Liver (tissue), 8 donors: ENCODE measurements at regions not wholly inside any gene's neighbourhood (a gene's known extent, or its start where the extent isn't known, plus 50 kb on each side); places are given as distances from the start of the nearest gene placed in this dataset.

ENCODE experiments used
- DNase-seq: peaks from one replicate; pipeline ENCODE4 v3.0.0-alpha.2; 2017; ENCODE audit warnings: low spot score
- H3K27ac ChIP-seq, 2 donors: one replicate each; pipeline ENCODE4 v1.7.0; 2013; ENCODE audit warnings: inconsistent platforms in 2 of 2, low read length in 2 of 2, control low read depth in 1 of 2, low read depth in 1 of 2, mild to moderate bottlenecking in 1 of 2
- H3K27me3 ChIP-seq, 4 donors: one replicate each; pipeline versions ENCODE4 v1.6.1 to v1.7.0; 2013; ENCODE audit warnings: low read length in 3 of 4, inconsistent platforms in 1 of 4, mild to moderate bottlenecking in 1 of 4, moderate library complexity in 1 of 4; ENCODE audit not compliant: control insufficient read depth in 4 of 4, insufficient read depth in 4 of 4
- H3K36me3 ChIP-seq, 4 donors: one replicate each; pipeline versions ENCODE4 v1.6.1 to v1.7.0; 2013; ENCODE audit warnings: low read length in 3 of 4, mild to moderate bottlenecking in 3 of 4, low read depth in 1 of 4, moderate library complexity in 1 of 4; ENCODE audit not compliant: control insufficient read depth in 4 of 4, insufficient read depth in 3 of 4
- H3K4me1 ChIP-seq, 4 donors: one replicate each; pipeline versions ENCODE4 v1.6.1 to v1.7.0; 2013; ENCODE audit warnings: low read length in 3 of 4, mild to moderate bottlenecking in 3 of 4, moderate library complexity in 1 of 4; ENCODE audit not compliant: control insufficient read depth in 4 of 4, insufficient read depth in 4 of 4
- H3K4me3 ChIP-seq, 3 donors: one replicate each; pipeline versions ENCODE4 v1.6.1 to v1.7.0; 2013; ENCODE audit warnings: low read length in 3 of 3, control low read depth in 1 of 3, low read depth in 1 of 3, mild to moderate bottlenecking in 1 of 3
- H3K9ac ChIP-seq, 2 donors: one replicate each; pipeline ENCODE4 v1.7.0; 2013; ENCODE audit warnings: low read length in 2 of 2, mild to moderate bottlenecking in 2 of 2, moderate library complexity in 2 of 2, control low read depth in 1 of 2, low read depth in 1 of 2
- H3K9me3 ChIP-seq, 4 donors: one replicate each; pipeline versions ENCODE4 v1.6.1 to v1.7.0; 2013; ENCODE audit warnings: low read length in 3 of 4; ENCODE audit not compliant: control insufficient read depth in 4 of 4
- ATF3 ChIP-seq: IDR thresholded peaks from 2 replicates; pipeline ENCODE4 v1.6.1; 2016; ENCODE audit warnings: antibody characterized with exemption
- CTCF ChIP-seq: fragments of 150-350 bp; IDR thresholded peaks from 2 replicates; pipeline ENCODE4 v1.5.1; 2017; ENCODE audit warnings: improper control_type of control experiment, low read depth, low read length; ENCODE audit not compliant: missing input control
- EGR1 ChIP-seq, 2 donors: IDR thresholded peaks; 2 replicates each; pipeline ENCODE4 v1.6.1; 2016 to 2018; ENCODE audit warnings: antibody characterized with exemption in 2 of 2, low read depth in 2 of 2
- FOXA1 ChIP-seq: IDR thresholded peaks from 2 replicates; pipeline ENCODE4 v1.6.1; 2016; ENCODE audit warnings: antibody characterized with exemption
- FOXA2 ChIP-seq: IDR thresholded peaks from 2 replicates; pipeline ENCODE4 v1.6.1; 2016; ENCODE audit warnings: antibody characterized with exemption
- GABPA ChIP-seq, 2 donors: IDR thresholded peaks in 1 of 2; conservative IDR thresholded peaks in 1 of 2; 2 replicates each; pipeline ENCODE4 v1.6.1; 2016; ENCODE audit warnings: antibody characterized with exemption in 2 of 2, mild to moderate bottlenecking in 1 of 2, moderate library complexity in 1 of 2
- HNF4A ChIP-seq, 2 donors: conservative IDR thresholded peaks; 2 replicates each; pipeline ENCODE4 v1.6.1; 2016; ENCODE audit warnings: antibody characterized with exemption in 2 of 2, mild to moderate bottlenecking in 2 of 2
- HNF4G ChIP-seq: IDR thresholded peaks from 2 replicates; pipeline ENCODE4 v1.6.1; 2016; ENCODE audit warnings: antibody characterized with exemption
- JUND ChIP-seq, 2 donors: IDR thresholded peaks; 2 replicates each; pipeline ENCODE4 v1.6.1; 2016; ENCODE audit warnings: antibody characterized with exemption in 2 of 2
- MAX ChIP-seq: IDR thresholded peaks from 2 replicates; pipeline ENCODE4 v1.6.1; 2016; ENCODE audit warnings: antibody characterized with exemption
- NR2F2 ChIP-seq: IDR thresholded peaks from 2 replicates; pipeline ENCODE4 v1.6.1; 2016; ENCODE audit warnings: antibody characterized with exemption
- RAD21 ChIP-seq, 2 donors: IDR thresholded peaks; 2 replicates each; pipeline ENCODE4 v1.6.1; 2016; ENCODE audit warnings: antibody characterized with exemption in 2 of 2, mild to moderate bottlenecking in 2 of 2
- REST ChIP-seq: IDR thresholded peaks from 2 replicates; pipeline ENCODE4 v1.6.1; 2016; ENCODE audit warnings: antibody characterized with exemption, mild to moderate bottlenecking
- RXRA ChIP-seq, 2 donors: IDR thresholded peaks; 2 replicates each; pipeline ENCODE4 v1.6.1; 2017 to 2018; ENCODE audit warnings: antibody characterized with exemption in 2 of 2, mild to moderate bottlenecking in 1 of 2
- SP1 ChIP-seq: IDR thresholded peaks from 2 replicates; pipeline ENCODE4 v1.6.1; 2018; ENCODE audit warnings: antibody characterized with exemption, mild to moderate bottlenecking
- TAF1 ChIP-seq: conservative IDR thresholded peaks from 2 replicates; pipeline ENCODE4 v1.6.1; 2016; ENCODE audit warnings: antibody characterized with exemption, mild to moderate bottlenecking
- YY1 ChIP-seq: IDR thresholded peaks from 2 replicates; pipeline ENCODE4 v1.6.1; 2016; ENCODE audit warnings: antibody characterized with exemption, mild to moderate bottlenecking
- ZBTB33 ChIP-seq: IDR thresholded peaks from 2 replicates; pipeline ENCODE4 v1.6.1; 2016; ENCODE audit warnings: antibody characterized with exemption
- WGBS: extraction: QIAGEN DNeasy Blood & Tissue Kit; methylation state at CpG from one replicate; pipeline ENCODE4 v1.1.7; 2013; 5-methylcytosine and 5-hydroxymethylcytosine counted together
- donor health status: healthy.
- donor health status: healthy.
- donor health status: healthy.
- donor health status: healthy.
- donor health status: healthy.

- Histone ChIP-seq H3K4me1 (no peaks in the 10 kb centered on the region), H3K27me3 (peaks cover 0 to 3% (median 0%) of the 10 kb centered on the region in 4 donors), H3K9ac (no peak overlapping the region), H3K9me3 (no peaks in the 10 kb centered on the region), H3K36me3 (no peaks in the 10 kb centered on the region), H3K27ac (no peak overlapping the region), H3K4me3 (no peak overlapping the region)
- DNase-seq = no peak
- TF ChIP-seq RXRA (IDR thresholded peaks at IDR 0.05) (no peak), JUND (IDR thresholded peaks at IDR 0.05) (no peak), EGR1 (IDR thresholded peaks at IDR 0.05; ENCODE audit: low read depth in 2 of 2) (no peak), RAD21 (IDR thresholded peaks at IDR 0.05) (no peak), HNF4A (conservative IDR thresholded peaks at IDR 0.05) (no peak), REST (no peak), ATF3 (no peak), TAF1 (no peak), MAX (no peak), SP1 (no peak), FOXA1 (no peak), NR2F2 (no peak), CTCF (no peak), FOXA2 (no peak), GABPA (IDR thresholded peaks at IDR 0.05 in 1 of 2, conservative IDR thresholded peaks at IDR 0.05 in 1 of 2) (no peak), ZBTB33 (no peak), YY1 (no peak), HNF4G (no peak)
- WGBS = 40% methylated on average over 9 of the region's 9 CpGs
Observed at GRCh38 chr4:8726344-8726851, 133.8 kb downstream of the CPZ start.
